H1 (cell line): ENCODE measurements at regions not wholly inside any gene's neighbourhood (a gene's known extent, or its start where the extent isn't known, plus 50 kb on each side); places are given as distances from the start of the nearest gene placed in this dataset.

Source experiments
- CTCF ChIA-PET: fragments of 300-600 bp; sonication (Branson Sonifier 250); formaldehyde crosslinking; loops from one replicate; lab custom pipeline; 2021; ENCODE audit not compliant: partially characterized antibody; lab: Charles Lee
- POLR2A ChIA-PET: fragments of 300-600 bp; sonication (Branson Sonifier 250); formaldehyde crosslinking; loops from one replicate; lab custom pipeline; 2021; ENCODE audit warnings: inconsistent platforms; ENCODE audit not compliant: partially characterized antibody; lab: Charles Lee
- DNase-seq, 2 experiments: peaks; one replicate each; pipeline versions ENCODE4 v3.0.0 to v3.0.0-alpha.2; 2010 to 2022; ENCODE audit warnings: low spot score in 2 of 2, low read depth in 1 of 2, mixed read lengths in 1 of 2
- FAIRE-seq: peaks from 2 replicates; lab custom pipeline; 2011; peaks lifted over from hg19 to GRCh38; lab: Jason Lieb, UNC
- H2AFZ ChIP-seq: 2 replicates; pipeline ENCODE4 v1.8.1; 2012; ENCODE audit warnings: low read length, inconsistent platforms
- H2AK5ac ChIP-seq: 2 replicates; pipeline ENCODE4 v1.6.1; 2013; ENCODE audit warnings: low read depth, low read length
- H2BK120ac ChIP-seq: replicated peaks from 2 replicates; pipeline ENCODE3; 2013; ENCODE audit warnings: low read depth, low read length, inconsistent platforms
- H2BK12ac ChIP-seq: 2 replicates; pipeline ENCODE4 v1.6.1; 2013; ENCODE audit warnings: low read depth, low read length
- H2BK15ac ChIP-seq: 2 replicates; pipeline ENCODE4 v1.6.1; 2013; ENCODE audit warnings: low read length
- H2BK20ac ChIP-seq: 2 replicates; pipeline ENCODE4 v1.6.1; 2013; ENCODE audit warnings: low read length
- H2BK5ac ChIP-seq: 2 replicates; pipeline ENCODE4 v1.6.1; 2013; ENCODE audit warnings: low read depth, low read length
- H3K14ac ChIP-seq: 2 replicates; pipeline ENCODE4 v1.6.1; 2013; ENCODE audit warnings: inconsistent platforms; ENCODE audit not compliant: insufficient read length
- H3K18ac ChIP-seq: 2 replicates; pipeline ENCODE4 v1.6.1; 2013; ENCODE audit warnings: low read length; ENCODE audit errors: extremely low read depth
- H3K23ac ChIP-seq: 2 replicates; pipeline ENCODE4 v1.6.1; 2013; ENCODE audit warnings: inconsistent platforms; ENCODE audit not compliant: insufficient read length
- H3K23me2 ChIP-seq: 2 replicates; pipeline ENCODE4 v1.6.1; 2013; ENCODE audit warnings: low read depth, low read length
- H3K27ac ChIP-seq: 2 replicates; pipeline ENCODE4 v1.6.1; 2011; ENCODE audit warnings: low read depth, low read length, inconsistent platforms
- H3K27me3 ChIP-seq, 4 experiments: replicated peaks in 1 of 4; 1 replicate in 1 of 4; 2 replicates in 3 of 4; pipeline versions ENCODE4 v1.6.1 to v1.8.1; 2011 to 2013; ENCODE audit warnings: low read length in 3 of 4, mild to moderate bottlenecking in 3 of 4, inconsistent platforms in 2 of 4, mixed read lengths in 2 of 4, moderate library complexity in 1 of 4; ENCODE audit not compliant: control insufficient read depth in 3 of 4, insufficient read depth in 3 of 4; ENCODE audit errors: extremely low read depth in 1 of 4
- H3K36me3 ChIP-seq, 4 experiments: 2 replicates each; pipeline versions ENCODE4 v1.6.1 to v1.8.1; 2011 to 2013; ENCODE audit warnings: mild to moderate bottlenecking in 4 of 4, low read length in 3 of 4, moderate library complexity in 2 of 4, control low read depth in 1 of 4, inconsistent platforms in 1 of 4; ENCODE audit not compliant: insufficient read depth in 4 of 4, control insufficient read depth in 2 of 4
- H3K4ac ChIP-seq: replicated peaks from 2 replicates; pipeline ENCODE3; 2013; ENCODE audit warnings: low read length, low read depth, mixed read lengths, inconsistent platforms; ENCODE audit not compliant: insufficient read length
- H3K4me1 ChIP-seq, 4 experiments: replicated peaks in 1 of 4; 1 replicate in 1 of 4; 2 replicates in 3 of 4; pipeline versions ENCODE4 v1.6.1 to v1.8.1; 2011 to 2013; ENCODE audit warnings: low read length in 3 of 4, inconsistent platforms in 2 of 4, mixed read lengths in 1 of 4; ENCODE audit not compliant: insufficient read depth in 4 of 4, control insufficient read depth in 3 of 4
- H3K4me2 ChIP-seq, 2 experiments: 2 replicates each; pipeline versions ENCODE4 v1.6.1 to v1.8.1; 2011 to 2013; ENCODE audit warnings: low read depth in 2 of 2, low read length in 2 of 2, control low read depth in 1 of 2, inconsistent platforms in 1 of 2, mild to moderate bottlenecking in 1 of 2; ENCODE audit not compliant: insufficient read depth in 1 of 2
- H3K4me3 ChIP-seq, 4 experiments: fragments of 200-600, 300-600 bp in 1 of 4; sonication (generic), shearing (Covaris generic), sonication (Bioruptor Twin) in 1 of 4; 2 replicates each; pipeline versions ENCODE4 v1.5.1 to v1.8.1; 2011 to 2016; ENCODE audit warnings: low read length in 4 of 4, low read depth in 3 of 4, control low read depth in 2 of 4, inconsistent platforms in 2 of 4, mild to moderate bottlenecking in 2 of 4, mixed read lengths in 1 of 4, moderate library complexity in 1 of 4; ENCODE audit not compliant: insufficient read depth in 2 of 4; ENCODE audit errors: extremely low read depth in 1 of 4
- H3K56ac ChIP-seq: replicated peaks from 2 replicates; pipeline ENCODE3; 2013; ENCODE audit warnings: low read depth, mild to moderate bottlenecking, mixed read lengths, low read length, inconsistent platforms; ENCODE audit not compliant: insufficient read length
- H3K79me1 ChIP-seq: 2 replicates; pipeline ENCODE4 v1.6.1; 2013; ENCODE audit warnings: low read depth, low read length, control low read depth
- H3K79me2 ChIP-seq, 2 experiments: 2 replicates each; pipeline versions ENCODE4 v1.6.1 to v1.8.1; 2012 to 2013; ENCODE audit warnings: low read length in 2 of 2, mild to moderate bottlenecking in 2 of 2, inconsistent platforms in 1 of 2; ENCODE audit not compliant: insufficient read depth in 2 of 2, control insufficient read depth in 1 of 2
- H3K9ac ChIP-seq, 4 experiments: replicated peaks in 1 of 4; 1 replicate in 1 of 4; 2 replicates in 3 of 4; pipeline versions ENCODE4 v1.6.1 to v1.8.1; 2011 to 2013; ENCODE audit warnings: low read depth in 3 of 4, low read length in 3 of 4, control low read depth in 2 of 4, mild to moderate bottlenecking in 2 of 4, moderate library complexity in 2 of 4, inconsistent platforms in 1 of 4; ENCODE audit errors: extremely low read depth in 1 of 4
- H3K9me3 ChIP-seq, 2 experiments: 2 replicates each; pipeline versions ENCODE4 v1.6.1 to v1.8.1; 2012 to 2013; ENCODE audit warnings: mild to moderate bottlenecking in 2 of 2, moderate library complexity in 2 of 2, control low read depth in 1 of 2, inconsistent platforms in 1 of 2, low read depth in 1 of 2, low read length in 1 of 2, mixed read lengths in 1 of 2; ENCODE audit not compliant: insufficient read depth in 2 of 2
- H4K20me1 ChIP-seq, 2 experiments: replicated peaks in 1 of 2; 2 replicates each; pipeline versions ENCODE3 to v1.8.1; 2011 to 2013; ENCODE audit warnings: inconsistent platforms in 2 of 2, low read length in 2 of 2, mild to moderate bottlenecking in 1 of 2; ENCODE audit not compliant: insufficient read depth in 2 of 2, control insufficient read depth in 1 of 2
- H4K5ac ChIP-seq: 2 replicates; pipeline ENCODE4 v1.6.1; 2013; ENCODE audit warnings: low read length, low read depth, mixed read lengths, inconsistent platforms; ENCODE audit not compliant: insufficient read length
- H4K8ac ChIP-seq: 2 replicates; pipeline ENCODE4 v1.8.0; 2013; ENCODE audit warnings: mild to moderate bottlenecking, moderate library complexity, low read length, inconsistent platforms; ENCODE audit not compliant: insufficient read depth; ENCODE audit errors: extremely low read depth
- H4K91ac ChIP-seq: replicated peaks from 2 replicates; pipeline ENCODE3; 2013; ENCODE audit warnings: low read length, mixed read lengths, inconsistent platforms; ENCODE audit not compliant: insufficient read length
- HDAC2 ChIP-seq, 2 experiments: fragments of 300-600 bp in 1 of 2; sonication (generic) in 1 of 2; IDR thresholded peaks; 2 replicates each; pipeline ENCODE4 v1.6.1; 2011 to 2012; ENCODE audit warnings: low read depth in 2 of 2, low read length in 2 of 2, mild to moderate bottlenecking in 2 of 2, moderate library complexity in 2 of 2, borderline replicate concordance in 1 of 2, inconsistent platforms in 1 of 2
- WGBS, 2 experiments: shearing (Covaris generic) in 1 of 2; methylation state at CpG; one replicate each; pipeline versions ENCODE4 v1.1.6 to v1.1.7; 2013 to 2015; ENCODE audit warnings: low lambda C conversion rate in 2 of 2, mixed read lengths in 2 of 2, inconsistent platforms in 1 of 2, low coverage in 1 of 2, missing lambda C conversion rate in 1 of 2; ENCODE audit not compliant: insufficient replicate concordance in 2 of 2, insufficient coverage in 1 of 2, insufficient read length in 1 of 2; ENCODE audit errors: extremely low coverage in 1 of 2, missing lambda C conversion rate in 1 of 2; 5-methylcytosine and 5-hydroxymethylcytosine counted together
- TF ChIP-seq, protein P1 (sequence below): IDR thresholded peaks from 2 replicates; pipeline ENCODE4 v1.6.1; 2012; ENCODE audit warnings: inconsistent platforms

GRCh38 chr9:110083866-110084265, 124.1 kb downstream of the C9orf152 start:
- H3K56ac ChIP-seq: no peak overlapping the region
- no peak overlapping the region for H3K18ac ChIP-seq
- H2BK12ac ChIP-seq: no peak overlapping the region
- no peak overlapping the region for H3K4me2 ChIP-seq
- H3K23ac ChIP-seq: no peak overlapping the region
- peaks cover 5% of the 10 kb centered on the region; the same call in 1 of the 2 replicates for H3K79me1 ChIP-seq
- H4K20me1 ChIP-seq: no peaks in the 10 kb centered on the region
- H3K23me2 ChIP-seq: no peaks in the 10 kb centered on the region
- H3K36me3 ChIP-seq: no peaks in the 10 kb centered on the region; a peak in 1 of 8 replicates
- no peak overlapping the region for H2BK15ac ChIP-seq
- WGBS, 2 experiments: 96% methylated on average over 3 of the region's 3 CpGs; no CpG with 5 or more reads in 1 of the 2 experiments
- no peak overlapping the region for H3K14ac ChIP-seq
- H2AK5ac ChIP-seq: no peak overlapping the region
- ChIA-PET CTCF (interaction anchor here (1.0 to 1.2 kb wide), 3 partner anchors 24 to 185 kb away, joined by 3 to 4 read pairs (median 4); no protein-coding TSS in a partner anchor), POLR2A (no interaction called here)
- DNase-seq (no peak), FAIRE-seq (no peak)
- H3K4me3 ChIP-seq: no peak overlapping the region
- H4K5ac ChIP-seq: no peak overlapping the region
- H3K79me2 ChIP-seq: peaks cover 0 to 79% of the 10 kb centered on the region in 2 experiments; a peak in 2 of 4 replicates
- no peak overlapping the region for H3K4ac ChIP-seq
- no peak overlapping the region for H2AFZ ChIP-seq
- H3K9me3 ChIP-seq: no peaks in the 10 kb centered on the region
- no peak overlapping the region for H4K8ac ChIP-seq
- TF ChIP-seq, protein P1, sequence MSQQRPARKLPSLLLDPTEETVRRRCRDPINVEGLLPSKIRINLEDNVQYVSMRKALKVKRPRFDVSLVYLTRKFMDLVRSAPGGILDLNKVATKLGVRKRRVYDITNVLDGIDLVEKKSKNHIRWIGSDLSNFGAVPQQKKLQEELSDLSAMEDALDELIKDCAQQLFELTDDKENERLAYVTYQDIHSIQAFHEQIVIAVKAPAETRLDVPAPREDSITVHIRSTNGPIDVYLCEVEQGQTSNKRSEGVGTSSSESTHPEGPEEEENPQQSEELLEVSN: peak; percentile 49; the same call in 1 of the 2 replicates
- TF ChIP-seq HDAC2 (IDR thresholded peaks at IDR 0.05; ENCODE audit: borderline replicate concordance in 1 of 2, low read depth in 2 of 2, low read length in 2 of 2): no peak
- no peaks in the 10 kb centered on the region for H3K27me3 ChIP-seq
- H3K9ac ChIP-seq: no peak overlapping the region
- no peak overlapping the region for H4K91ac ChIP-seq
- H2BK120ac ChIP-seq: no peak overlapping the region
- peaks cover 0 to under 1% (median 0%) of the 10 kb centered on the region in 4 experiments; a peak in 4 of 7 replicates for H3K4me1 ChIP-seq
- no peak overlapping the region for H2BK20ac ChIP-seq
- no peak overlapping the region for H3K27ac ChIP-seq
- H2BK5ac ChIP-seq: no peak overlapping the region
